H9 (cell line): ENCODE measurements at regions not wholly inside any gene's neighbourhood (a gene's known extent, or its start where the extent isn't known, plus 50 kb on each side); places are given as distances from the start of the nearest gene placed in this dataset.

Experiments
- DNase-seq: peaks from one replicate; pipeline ENCODE4 v3.0.0-alpha.2; 2017
- H2AFZ ChIP-seq: one replicate; pipeline ENCODE4 v1.6.1; 2013; ENCODE audit warnings: mild to moderate bottlenecking, low read length, control low read depth, moderate library complexity
- H2AK5ac ChIP-seq: 2 replicates; pipeline ENCODE4 v1.6.1; 2013; ENCODE audit warnings: low read length, control low read depth, mixed read lengths; ENCODE audit not compliant: insufficient read length
- H2BK120ac ChIP-seq: one replicate; pipeline ENCODE4 v1.6.1; 2013; ENCODE audit warnings: low read depth, mild to moderate bottlenecking, low read length, control low read depth, inconsistent platforms; ENCODE audit not compliant: poor library complexity, severe bottlenecking
- H2BK12ac ChIP-seq: 2 replicates; pipeline ENCODE4 v1.6.1; 2013; ENCODE audit warnings: low read length, control low read depth, mixed read lengths, low read depth; ENCODE audit not compliant: insufficient read length
- H2BK15ac ChIP-seq: 2 replicates; pipeline ENCODE4 v1.6.1; 2013; ENCODE audit warnings: low read depth, low read length, control low read depth
- H2BK20ac ChIP-seq: one replicate; pipeline ENCODE4 v1.6.1; 2013; ENCODE audit warnings: low read depth, mild to moderate bottlenecking, low read length, control low read depth, inconsistent platforms; ENCODE audit not compliant: poor library complexity, severe bottlenecking
- H2BK5ac ChIP-seq: 2 replicates; pipeline ENCODE4 v1.6.1; 2013; ENCODE audit warnings: low read length, control low read depth, mixed read lengths; ENCODE audit not compliant: insufficient read length
- H3K14ac ChIP-seq: 2 replicates; pipeline ENCODE4 v1.6.1; 2013; ENCODE audit warnings: low read length, control low read depth; ENCODE audit not compliant: insufficient read depth
- H3K18ac ChIP-seq: 2 replicates; pipeline ENCODE4 v1.6.1; 2013; ENCODE audit warnings: low read depth, mild to moderate bottlenecking, mixed read lengths, low read length, control low read depth; ENCODE audit not compliant: insufficient read length
- H3K23ac ChIP-seq: 2 replicates; pipeline ENCODE4 v1.6.1; 2013; ENCODE audit warnings: low read length, control low read depth, mixed read lengths, low read depth; ENCODE audit not compliant: insufficient read length
- H3K23me2 ChIP-seq: 2 replicates; pipeline ENCODE4 v1.6.1; 2013; ENCODE audit warnings: low read depth, mild to moderate bottlenecking, mixed read lengths, low read length, control low read depth; ENCODE audit not compliant: insufficient read length, poor library complexity, severe bottlenecking
- H3K27ac ChIP-seq: 2 replicates; pipeline ENCODE4 v1.5.1; 2013; ENCODE audit warnings: low read length, control low read depth, mixed read lengths, low read depth; ENCODE audit not compliant: insufficient read length
- H3K27me3 ChIP-seq: 2 replicates; pipeline ENCODE4 v1.6.1; 2013; ENCODE audit warnings: low read length, control low read depth, inconsistent platforms; ENCODE audit not compliant: insufficient read depth
- H3K4ac ChIP-seq: 2 replicates; pipeline ENCODE4 v1.6.1; 2013; ENCODE audit warnings: low read depth, mild to moderate bottlenecking, control low read depth, inconsistent platforms, low read length, moderate library complexity
- H3K4me1 ChIP-seq: 2 replicates; pipeline ENCODE4 v1.6.1; 2013; ENCODE audit warnings: low read length, control low read depth, inconsistent platforms; ENCODE audit not compliant: insufficient read depth
- H3K4me2 ChIP-seq: 2 replicates; pipeline ENCODE4 v1.6.1; 2013; ENCODE audit warnings: low read length, control low read depth, mixed read lengths; ENCODE audit not compliant: insufficient read length, insufficient read depth
- H3K56ac ChIP-seq: 2 replicates; pipeline ENCODE4 v1.6.1; 2013; ENCODE audit warnings: low read depth, mild to moderate bottlenecking, mixed read lengths, low read length, control low read depth; ENCODE audit not compliant: insufficient read length
- H3K79me1 ChIP-seq: 2 replicates; pipeline ENCODE4 v1.6.1; 2013; ENCODE audit warnings: low read depth, mild to moderate bottlenecking, moderate library complexity, low read length, control low read depth, inconsistent platforms; ENCODE audit not compliant: insufficient read depth, poor library complexity, severe bottlenecking
- H3K79me2 ChIP-seq: 2 replicates; pipeline ENCODE4 v1.6.1; 2013; ENCODE audit warnings: low read length, control low read depth, inconsistent platforms; ENCODE audit not compliant: insufficient read depth
- H3K9ac ChIP-seq: 2 replicates; pipeline ENCODE4 v1.6.1; 2013; ENCODE audit warnings: low read length, control low read depth, mixed read lengths; ENCODE audit not compliant: insufficient read length; ENCODE audit errors: extremely low read depth
- H3K9me3 ChIP-seq: one replicate; pipeline ENCODE4 v1.6.1; 2013; ENCODE audit warnings: low read depth, low read length, inconsistent platforms; ENCODE audit not compliant: control insufficient read depth
- H3T11ph ChIP-seq: one replicate; pipeline ENCODE4 v1.6.1; 2013; ENCODE audit warnings: mild to moderate bottlenecking, low read length, control low read depth, inconsistent platforms
- H4K20me1 ChIP-seq: one replicate; pipeline ENCODE4 v1.6.1; 2013; ENCODE audit not compliant: control insufficient read depth, insufficient read length, insufficient read depth
- H4K5ac ChIP-seq: 2 replicates; pipeline ENCODE4 v1.6.1; 2013; ENCODE audit warnings: low read depth, mild to moderate bottlenecking, mixed read lengths, low read length, control low read depth; ENCODE audit not compliant: insufficient read length
- H4K8ac ChIP-seq: replicated peaks from 2 replicates; pipeline ENCODE4 v1.6.1; 2013; ENCODE audit warnings: low read length, control low read depth, mixed read lengths, low read depth; ENCODE audit not compliant: insufficient read length
- H4K91ac ChIP-seq: 2 replicates; pipeline ENCODE4 v1.6.1; 2013; ENCODE audit warnings: low read depth, mild to moderate bottlenecking, moderate library complexity, mixed read lengths, low read length, control low read depth; ENCODE audit not compliant: insufficient read length
- H3K27ac Mint-ChIP-seq, 3 experiments: 2 replicates in 2 of 3; 3 replicates in 1 of 3; pipeline ENCODE4 v1.8.0; 2020 to 2021; ENCODE audit warnings: mixed read lengths in 3 of 3, mild to moderate bottlenecking in 1 of 3, moderate library complexity in 1 of 3
- H3K27me3 Mint-ChIP-seq: 2 replicates; pipeline ENCODE4 v1.8.0; 2021; ENCODE audit warnings: low read depth, mild to moderate bottlenecking, moderate library complexity, mixed read lengths
- H3K36me3 Mint-ChIP-seq, 3 experiments: 2 replicates in 2 of 3; 3 replicates in 1 of 3; pipeline ENCODE4 v1.8.0; 2020 to 2021; ENCODE audit warnings: low read depth in 3 of 3, mixed read lengths in 3 of 3; ENCODE audit not compliant: insufficient read depth in 1 of 3
- H3K4me1 Mint-ChIP-seq, 2 experiments: 2 replicates each; pipeline ENCODE4 v1.8.0; 2020; ENCODE audit warnings: mixed read lengths in 2 of 2
- H3K4me3 Mint-ChIP-seq, 2 experiments: 2 replicates in 1 of 2; 3 replicates in 1 of 2; pipeline ENCODE4 v1.8.0; 2020 to 2021; ENCODE audit warnings: mild to moderate bottlenecking in 2 of 2, mixed read lengths in 2 of 2, moderate library complexity in 1 of 2
- H3K9me3 Mint-ChIP-seq, 2 experiments: 2 replicates in 1 of 2; 3 replicates in 1 of 2; pipeline ENCODE4 v1.8.0; 2020; ENCODE audit warnings: mild to moderate bottlenecking in 2 of 2, mixed read lengths in 2 of 2, moderate library complexity in 1 of 2
- CTCF ChIP-seq: fragments of 200-600 bp; sonication (generic); conservative IDR thresholded peaks from 3 replicates; pipeline ENCODE4 v1.8.0; 2021; ENCODE audit warnings: antibody characterized with exemption, mild to moderate bottlenecking
- WGBS: extraction: QIAGEN DNeasy Blood & Tissue Kit; methylation state at CpG from one replicate; pipeline ENCODE4 v1.1.7; 2013; ENCODE audit warnings: missing lambda C conversion rate, low lambda C conversion rate, mixed read lengths; ENCODE audit not compliant: insufficient read length; ENCODE audit errors: extremely low coverage; 5-methylcytosine and 5-hydroxymethylcytosine counted together

GRCh38 chr16:7912132-7912531 lies 579.5 kb downstream of the RBFOX1 start:
- H3K36me3 Mint-ChIP-seq = no peaks in the 10 kb centered on the region
- no peak overlapping the region for H3K18ac ChIP-seq
- WGBS = no CpG with 5 or more reads among the region's 3 CpGs

More at GRCh38 chr16:7912132-7912531, 579.5 kb downstream of the RBFOX1 start:
- no peak for TF ChIP-seq CTCF
- H3T11ph ChIP-seq = no peak overlapping the region
- H3K4me1 ChIP-seq = no peaks in the 10 kb centered on the region
- H3K9me3 ChIP-seq = no peaks in the 10 kb centered on the region
- no peak overlapping the region for H2AK5ac ChIP-seq
- Mint-ChIP-seq H3K27ac (no peak overlapping the region), H3K27me3 (no peaks in the 10 kb centered on the region; the same call in 1 of the 2 replicates), H3K4me3 (no peak overlapping the region), H3K4me1 (no peaks in the 10 kb centered on the region), H3K9me3 (no peaks in the 10 kb centered on the region)
- H3K9ac ChIP-seq = no peak overlapping the region
- no peak overlapping the region for H3K4me2 ChIP-seq
- H3K4ac ChIP-seq = no peak overlapping the region
- no peak overlapping the region for H2BK5ac ChIP-seq
- H4K91ac ChIP-seq = no peak overlapping the region
- H3K23ac ChIP-seq = no peak overlapping the region
- no peaks in the 10 kb centered on the region for H3K79me1 ChIP-seq
- H3K23me2 ChIP-seq = no peaks in the 10 kb centered on the region
- H4K8ac ChIP-seq = no peak overlapping the region
- H3K14ac ChIP-seq = no peak overlapping the region
- no peaks in the 10 kb centered on the region for H4K20me1 ChIP-seq
- no peak overlapping the region for H2BK15ac ChIP-seq
- H3K56ac ChIP-seq = no peak overlapping the region
- H3K27me3 ChIP-seq = no peaks in the 10 kb centered on the region
- H3K79me2 ChIP-seq = no peaks in the 10 kb centered on the region
- H2BK20ac ChIP-seq = no peak overlapping the region
- H2BK12ac ChIP-seq = no peak overlapping the region
- H4K5ac ChIP-seq = no peak overlapping the region
- H2AFZ ChIP-seq = no peak overlapping the region
- DNase-seq = no peak
- H2BK120ac ChIP-seq = no peak overlapping the region
- no peak overlapping the region for H3K27ac ChIP-seq
